Immature natural killer cell (primary cell): ENCODE measurements at regions not wholly inside any gene's neighbourhood (a gene's known extent, or its start where the extent isn't known, plus 50 kb on each side); places are given as distances from the start of the nearest gene placed in this dataset.
A peak's percentile ranks its signal among the peaks of the same experiment; 100 is the strongest.

Experiments used
- DNase-seq, 3 donors: peaks; one replicate each; pipeline ENCODE4 v3.0.0; 2022; ENCODE audit warnings: mixed read lengths in 1 of 3
- H3K27ac Mint-ChIP-seq, 6 donors: one replicate each; pipeline ENCODE4 v1.8.0; 2020; ENCODE audit warnings: mixed read lengths in 6 of 6, mild to moderate bottlenecking in 5 of 6, inconsistent platforms in 4 of 6, moderate library complexity in 3 of 6
- H3K27me3 Mint-ChIP-seq, 3 donors: one replicate each; pipeline ENCODE4 v1.8.0; 2020 to 2021; ENCODE audit warnings: low read depth in 3 of 3, mild to moderate bottlenecking in 3 of 3, mixed read lengths in 3 of 3, moderate library complexity in 3 of 3, inconsistent platforms in 1 of 3
- H3K36me3 Mint-ChIP-seq, 3 donors: one replicate each; pipeline ENCODE4 v1.8.0; 2020; ENCODE audit warnings: mixed read lengths in 3 of 3, inconsistent platforms in 2 of 3, mild to moderate bottlenecking in 2 of 3
- H3K4me1 Mint-ChIP-seq, 2 donors: one replicate each; pipeline ENCODE4 v1.8.0; 2020; ENCODE audit warnings: inconsistent platforms in 2 of 2, mild to moderate bottlenecking in 2 of 2, mixed read lengths in 2 of 2, moderate library complexity in 1 of 2
- H3K4me3 Mint-ChIP-seq, 5 donors: one replicate each; pipeline ENCODE4 v1.8.0; 2020; ENCODE audit warnings: mild to moderate bottlenecking in 5 of 5, mixed read lengths in 5 of 5, inconsistent platforms in 3 of 5, moderate library complexity in 3 of 5
- H3K9me3 Mint-ChIP-seq, 6 donors: one replicate each; pipeline ENCODE4 v1.8.0; 2020; ENCODE audit warnings: mild to moderate bottlenecking in 6 of 6, mixed read lengths in 6 of 6, inconsistent platforms in 4 of 6, moderate library complexity in 3 of 6

GRCh38 chr7:156497776-156498509 lies 142.6 kb upstream of the RNF32 start:
- DNase-seq: no peak
- no peaks in the 10 kb centered on the region for H3K4me1 Mint-ChIP-seq
- peaks cover 0 to 1% (median 0%) of the 10 kb centered on the region in 6 donors for H3K9me3 Mint-ChIP-seq
- H3K36me3 Mint-ChIP-seq: no peaks in the 10 kb centered on the region
- H3K4me3 Mint-ChIP-seq: no peak overlapping the region
- peaks cover 0 to 6% (median 2%) of the 10 kb centered on the region in 3 donors for H3K27me3 Mint-ChIP-seq
- H3K27ac Mint-ChIP-seq: no peak overlapping the region

- peaks cover 0 to 1% (median 0%) of the 10 kb centered on the region in 6 donors for H3K9me3 Mint-ChIP-seq
- peaks cover 0 to 10% (median 2%) of the 10 kb centered on the region in 3 donors for H3K27me3 Mint-ChIP-seq
- no peak for DNase-seq
- H3K27ac Mint-ChIP-seq: no peak overlapping the region
- H3K36me3 Mint-ChIP-seq: no peaks in the 10 kb centered on the region
- no peak overlapping the region for H3K4me3 Mint-ChIP-seq
- no peaks in the 10 kb centered on the region for H3K4me1 Mint-ChIP-seq
These were observed 143.7 kb upstream of the RNF32 start for GRCh38 chr7:156496865-156497264.

GRCh38 chr7:156496363-156496769 lies 144.2 kb upstream of the RNF32 start:
- H3K27ac Mint-ChIP-seq: no peak overlapping the region
- H3K36me3 Mint-ChIP-seq: no peaks in the 10 kb centered on the region
- peaks cover 0 to 10% (median 6%) of the 10 kb centered on the region in 3 donors for H3K27me3 Mint-ChIP-seq
- DNase-seq: no peak
- H3K9me3 Mint-ChIP-seq: peaks cover 0 to 1% (median 0%) of the 10 kb centered on the region in 6 donors
- no peak overlapping the region for H3K4me3 Mint-ChIP-seq
- no peaks in the 10 kb centered on the region for H3K4me1 Mint-ChIP-seq

GRCh38 chr7:156494960-156495359 lies 145.6 kb upstream of the RNF32 start:
- peaks cover 0 to 9% (median 4%) of the 10 kb centered on the region in 3 donors for H3K27me3 Mint-ChIP-seq
- no peak for DNase-seq
- no peaks in the 10 kb centered on the region for H3K4me1 Mint-ChIP-seq
- H3K36me3 Mint-ChIP-seq: no peaks in the 10 kb centered on the region
- H3K4me3 Mint-ChIP-seq: no peak overlapping the region
- H3K9me3 Mint-ChIP-seq: no peaks in the 10 kb centered on the region
- no peak overlapping the region for H3K27ac Mint-ChIP-seq

GRCh38 chr7:156493942-156494341 lies 146.6 kb upstream of the RNF32 start:
- H3K36me3 Mint-ChIP-seq: no peaks in the 10 kb centered on the region
- peaks cover 0 to 9% (median 4%) of the 10 kb centered on the region in 3 donors for H3K27me3 Mint-ChIP-seq
- no peaks in the 10 kb centered on the region for H3K4me1 Mint-ChIP-seq
- H3K27ac Mint-ChIP-seq: no peak overlapping the region
- H3K4me3 Mint-ChIP-seq: no peak overlapping the region
- DNase-seq: no peak
- H3K9me3 Mint-ChIP-seq: no peaks in the 10 kb centered on the region

- Mint-ChIP-seq H3K36me3 (no peaks in the 10 kb centered on the region), H3K9me3 (no peaks in the 10 kb centered on the region), H3K27me3 (peaks cover 0 to 9% (median 8%) of the 10 kb centered on the region in 3 donors), H3K4me1 (no peaks in the 10 kb centered on the region), H3K27ac (no peak overlapping the region), H3K4me3 (no peak overlapping the region)
- no peak for DNase-seq
These were observed 148.4 kb upstream of the RNF32 start for GRCh38 chr7:156492170-156492569.

- H3K9me3 Mint-ChIP-seq: no peaks in the 10 kb centered on the region
- H3K4me3 Mint-ChIP-seq: no peak overlapping the region
- no peaks in the 10 kb centered on the region for H3K36me3 Mint-ChIP-seq
- no peaks in the 10 kb centered on the region for H3K4me1 Mint-ChIP-seq
- DNase-seq: no peak
- H3K27ac Mint-ChIP-seq: no peak overlapping the region
- H3K27me3 Mint-ChIP-seq: peaks cover 0 to 9% (median 8%) of the 10 kb centered on the region in 3 donors
These were observed 149.1 kb upstream of the RNF32 start for GRCh38 chr7:156491435-156491834.

- Mint-ChIP-seq H3K36me3 (no peaks in the 10 kb centered on the region), H3K9me3 (no peaks in the 10 kb centered on the region), H3K4me1 (no peaks in the 10 kb centered on the region), H3K4me3 (no peak overlapping the region), H3K27me3 (peaks cover 0 to 8% (median 4%) of the 10 kb centered on the region in 3 donors), H3K27ac (no peak overlapping the region)
- DNase-seq: no peak
These were observed 150.4 kb upstream of the RNF32 start for GRCh38 chr7:156490021-156490800.

GRCh38 chr7:156487811-156488533 lies 152.6 kb upstream of the RNF32 start:
- Mint-ChIP-seq H3K36me3 (no peaks in the 10 kb centered on the region), H3K9me3 (no peaks in the 10 kb centered on the region), H3K27me3 (peaks cover 0 to 8% (median 4%) of the 10 kb centered on the region in 3 donors), H3K4me3 (no peak overlapping the region), H3K4me1 (no peaks in the 10 kb centered on the region), H3K27ac (no peak overlapping the region)
- DNase-seq: no peak

GRCh38 chr7:156480671-156481070 lies 159.9 kb upstream of the RNF32 start:
- no peak overlapping the region for H3K27ac Mint-ChIP-seq
- H3K27me3 Mint-ChIP-seq: peaks cover 2% of the 10 kb centered on the region in 3 donors
- DNase-seq: no peak
- no peak overlapping the region for H3K4me3 Mint-ChIP-seq
- no peaks in the 10 kb centered on the region for H3K36me3 Mint-ChIP-seq
- no peaks in the 10 kb centered on the region for H3K9me3 Mint-ChIP-seq
- H3K4me1 Mint-ChIP-seq: no peaks in the 10 kb centered on the region

- no peaks in the 10 kb centered on the region for H3K9me3 Mint-ChIP-seq
- H3K36me3 Mint-ChIP-seq: no peaks in the 10 kb centered on the region
- peaks cover 5 to 10% of the 10 kb centered on the region in 2 donors for H3K4me1 Mint-ChIP-seq
- no peak overlapping the region for H3K4me3 Mint-ChIP-seq
- DNase-seq: no peak
- H3K27ac Mint-ChIP-seq: no peak overlapping the region
- peaks cover 5 to 7% (median 5%) of the 10 kb centered on the region in 3 donors for H3K27me3 Mint-ChIP-seq
These were observed 161.0 kb upstream of the RNF32 start for GRCh38 chr7:156479596-156479995.

- Mint-ChIP-seq H3K4me1 (peaks cover 5 to 12% of the 10 kb centered on the region in 2 donors), H3K9me3 (no peaks in the 10 kb centered on the region), H3K36me3 (no peaks in the 10 kb centered on the region), H3K27me3 (peaks cover 5 to 11% (median 7%) of the 10 kb centered on the region in 3 donors), H3K4me3 (no peak overlapping the region), H3K27ac (no peak overlapping the region)
- DNase-seq: no peak
These were observed 162.1 kb upstream of the RNF32 start for GRCh38 chr7:156478486-156478885.

GRCh38 chr7:156475666-156476065 lies 164.9 kb upstream of the RNF32 start:
- H3K27me3 Mint-ChIP-seq: peaks cover 7 to 13% (median 9%) of the 10 kb centered on the region in 3 donors
- H3K4me1 Mint-ChIP-seq: peaks cover 5 to 12% of the 10 kb centered on the region in 2 donors
- DNase-seq: no peak
- no peak overlapping the region for H3K4me3 Mint-ChIP-seq
- H3K36me3 Mint-ChIP-seq: no peaks in the 10 kb centered on the region
- H3K27ac Mint-ChIP-seq: no peak overlapping the region
- H3K9me3 Mint-ChIP-seq: peaks cover 0 to 2% (median 0%) of the 10 kb centered on the region in 6 donors

GRCh38 chr7:156475179-156475578 lies 165.4 kb upstream of the RNF32 start:
- Mint-ChIP-seq H3K27me3 (peaks cover 7 to 13% (median 9%) of the 10 kb centered on the region in 3 donors), H3K27ac (peak overlapping the region in 1 of 6 donors; percentile 60), H3K4me3 (no peak overlapping the region), H3K4me1 (peaks cover 5 to 12% of the 10 kb centered on the region in 2 donors), H3K9me3 (peaks cover 0 to 2% (median 0%) of the 10 kb centered on the region in 6 donors), H3K36me3 (no peaks in the 10 kb centered on the region)
- DNase-seq: peak; percentile 19 to 36 (median 32)
